ENCODE measurements at regions not wholly inside any gene's neighbourhood (a gene's known extent, or its start where the extent isn't known, plus 50 kb on each side); places are given as distances from the start of the nearest gene placed in this dataset.

- no peak for TF ChIP-seq EZH2phosphoT487 (IDR thresholded peaks at IDR 0.05; ENCODE audit: low read depth)
- no peak for TF ChIP-seq CTCF (IDR thresholded peaks at IDR 0.05; ENCODE audit: low read depth, low read length)
These were observed 217.5 kb upstream of the PPFIA2 start for GRCh38 chr12:81976661-81977060.
